IMR-90 (cell line): ENCODE measurements at regions not wholly inside any gene's neighbourhood (a gene's known extent, or its start where the extent isn't known, plus 50 kb on each side); places are given as distances from the start of the nearest gene placed in this dataset.

Experiments used
- CEBPB ChIP-seq: IDR thresholded peaks from 2 replicates; pipeline ENCODE4 v1.6.1; 2012; ENCODE audit warnings: low read depth, low read length, improper control_type of control experiment
- CTCF ChIP-seq: conservative IDR thresholded peaks from 2 replicates; pipeline ENCODE4 v1.5.1; 2012; ENCODE audit warnings: mild to moderate bottlenecking, low read depth, low read length, improper control_type of control experiment
- MAZ ChIP-seq: IDR thresholded peaks from 2 replicates; pipeline ENCODE4 v1.6.1; 2012; ENCODE audit warnings: low read depth, mild to moderate bottlenecking, low read length, improper control_type of control experiment, moderate library complexity, borderline replicate concordance
- POLR2A ChIP-seq: IDR thresholded peaks from 2 replicates; pipeline ENCODE4 v1.6.1; 2012; ENCODE audit warnings: mild to moderate bottlenecking, low read depth, low read length
- RAD21 ChIP-seq: IDR thresholded peaks from 2 replicates; pipeline ENCODE4 v1.6.1; 2012; ENCODE audit warnings: low read length, improper control_type of control experiment
- RFX5 ChIP-seq: IDR thresholded peaks from 2 replicates; pipeline ENCODE4 v1.8.0; 2012; ENCODE audit warnings: low read depth, mild to moderate bottlenecking, low read length, moderate library complexity

GRCh38 chr1:22250724-22251123, 107.8 kb upstream of the WNT4 start:
- no peak for TF ChIP-seq POLR2A
- no peak for TF ChIP-seq CTCF
- TF ChIP-seq MAZ = no peak
- TF ChIP-seq RFX5 = no peak
- TF ChIP-seq RAD21 = no peak
- no peak for TF ChIP-seq CEBPB
